ENCODE measurements at regions not wholly inside any gene's neighbourhood (a gene's known extent, or its start where the extent isn't known, plus 50 kb on each side); places are given as distances from the start of the nearest gene placed in this dataset.

- no peak for DNase-seq
- Histone ChIP-seq H3K27ac (no peak overlapping the region), H3K4me3 (ENCODE audit: low read depth, low read length) (no peak overlapping the region), H3K36me3 (replicated peaks) (no peaks in the 10 kb centered on the region), H3K27me3 (replicated peaks) (no peaks in the 10 kb centered on the region)
- in situ Hi-C loops (cut with HindIII; ENCODE audit: low pct_ligation_motif_present, low sequenced_read_pairs), result no loop called here
- TF ChIP-seq CTCF (IDR thresholded peaks at IDR 0.05; ENCODE audit: low read depth, low read length, missing control alignments), result no peak
Measured at GRCh38 chr3:35216501-35217266, 422.6 kb upstream of the ARPP21 start.

GRCh38 chr3:35223632-35224394 is 415.5 kb upstream of the ARPP21 start:
- DNase-seq, result no peak
- no peak for TF ChIP-seq CTCF (IDR thresholded peaks at IDR 0.05; ENCODE audit: low read depth, low read length, missing control alignments)
- in situ Hi-C loops (cut with HindIII; ENCODE audit: low pct_ligation_motif_present, low sequenced_read_pairs), result no loop called here
- no peaks in the 10 kb centered on the region for H3K36me3 ChIP-seq (replicated peaks)
- H3K27ac ChIP-seq, result no peak overlapping the region
- no peak overlapping the region for H3K4me3 ChIP-seq (ENCODE audit: low read depth, low read length)
- no peaks in the 10 kb centered on the region for H3K27me3 ChIP-seq (replicated peaks)

- in situ Hi-C loops (cut with HindIII; ENCODE audit: low pct_ligation_motif_present, low sequenced_read_pairs), result no loop called here
- no peak for TF ChIP-seq CTCF (IDR thresholded peaks at IDR 0.05; ENCODE audit: low read depth, low read length, missing control alignments)
- DNase-seq, result no peak
- Histone ChIP-seq H3K36me3 (replicated peaks) (no peaks in the 10 kb centered on the region), H3K27me3 (replicated peaks) (no peaks in the 10 kb centered on the region), H3K4me3 (ENCODE audit: low read depth, low read length) (no peak overlapping the region), H3K27ac (no peak overlapping the region)
Measured at GRCh38 chr3:35224565-35225295, 414.6 kb upstream of the ARPP21 start.

GRCh38 chr3:35241236-35241635 is 398.1 kb upstream of the ARPP21 start:
- no peak for DNase-seq
- in situ Hi-C loops (cut with HindIII; ENCODE audit: low pct_ligation_motif_present, low sequenced_read_pairs), result no loop called here
- H3K4me3 ChIP-seq (ENCODE audit: low read depth, low read length), result no peak overlapping the region
- H3K36me3 ChIP-seq (replicated peaks), result no peaks in the 10 kb centered on the region
- no peak for TF ChIP-seq CTCF (IDR thresholded peaks at IDR 0.05; ENCODE audit: low read depth, low read length, missing control alignments)
- H3K27me3 ChIP-seq (replicated peaks), result no peaks in the 10 kb centered on the region
- no peak overlapping the region for H3K27ac ChIP-seq

GRCh38 chr3:35254917-35255316 is 384.4 kb upstream of the ARPP21 start:
- H3K36me3 ChIP-seq (replicated peaks), result no peaks in the 10 kb centered on the region
- no peaks in the 10 kb centered on the region for H3K27me3 ChIP-seq (replicated peaks)
- no peak overlapping the region for H3K4me3 ChIP-seq (ENCODE audit: low read depth, low read length)
- no peak for DNase-seq
- no peak overlapping the region for H3K27ac ChIP-seq
- no peak for TF ChIP-seq CTCF (IDR thresholded peaks at IDR 0.05; ENCODE audit: low read depth, low read length, missing control alignments)
- in situ Hi-C loops (cut with HindIII; ENCODE audit: low pct_ligation_motif_present, low sequenced_read_pairs), result no loop called here

Measured in brain microvascular endothelial cell (primary cell).